ENCODE measurements at regions not wholly inside any gene's neighbourhood (a gene's known extent, or its start where the extent isn't known, plus 50 kb on each side); places are given as distances from the start of the nearest gene placed in this dataset.

DNA sequence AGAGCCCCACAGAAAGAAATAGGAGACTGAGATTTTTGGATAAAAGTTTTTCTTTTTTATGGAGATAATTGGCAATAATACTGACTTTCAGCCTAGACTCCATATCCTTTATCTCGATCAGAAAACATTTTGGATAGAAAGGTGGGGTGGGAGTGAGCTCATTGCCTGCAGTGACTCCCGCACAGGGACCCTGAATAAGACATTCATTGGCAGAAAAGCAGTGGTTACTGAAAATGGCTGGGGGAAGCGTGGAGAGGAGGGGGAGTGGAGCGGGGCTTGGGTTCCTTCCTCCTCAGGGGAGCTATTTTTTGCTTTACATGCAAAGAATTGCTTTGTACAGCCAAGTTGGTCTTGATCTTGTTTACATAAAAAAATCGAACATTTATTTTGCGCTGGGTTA is 90.4 kb upstream of the BMPER start:
- TF ChIP-seq, protein P1, sequence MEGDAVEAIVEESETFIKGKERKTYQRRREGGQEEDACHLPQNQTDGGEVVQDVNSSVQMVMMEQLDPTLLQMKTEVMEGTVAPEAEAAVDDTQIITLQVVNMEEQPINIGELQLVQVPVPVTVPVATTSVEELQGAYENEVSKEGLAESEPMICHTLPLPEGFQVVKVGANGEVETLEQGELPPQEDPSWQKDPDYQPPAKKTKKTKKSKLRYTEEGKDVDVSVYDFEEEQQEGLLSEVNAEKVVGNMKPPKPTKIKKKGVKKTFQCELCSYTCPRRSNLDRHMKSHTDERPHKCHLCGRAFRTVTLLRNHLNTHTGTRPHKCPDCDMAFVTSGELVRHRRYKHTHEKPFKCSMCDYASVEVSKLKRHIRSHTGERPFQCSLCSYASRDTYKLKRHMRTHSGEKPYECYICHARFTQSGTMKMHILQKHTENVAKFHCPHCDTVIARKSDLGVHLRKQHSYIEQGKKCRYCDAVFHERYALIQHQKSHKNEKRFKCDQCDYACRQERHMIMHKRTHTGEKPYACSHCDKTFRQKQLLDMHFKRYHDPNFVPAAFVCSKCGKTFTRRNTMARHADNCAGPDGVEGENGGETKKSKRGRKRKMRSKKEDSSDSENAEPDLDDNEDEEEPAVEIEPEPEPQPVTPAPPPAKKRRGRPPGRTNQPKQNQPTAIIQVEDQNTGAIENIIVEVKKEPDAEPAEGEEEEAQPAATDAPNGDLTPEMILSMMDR (IDR thresholded peaks at IDR 0.05; ENCODE audit: low read depth, low read length) = no peak
- no peak for TF ChIP-seq POLR2A (IDR thresholded peaks at IDR 0.05; ENCODE audit: extremely low read depth, insufficient read length)

Measured in NB4 (cell line).